B cell (primary cell): ENCODE measurements at regions not wholly inside any gene's neighbourhood (a gene's known extent, or its start where the extent isn't known, plus 50 kb on each side); places are given as distances from the start of the nearest gene placed in this dataset.
"Not testable (repeated sequence)": the region's sequence is repeated elsewhere in the genome, so short reads cannot be mapped to it uniquely, and the experiment has no call there.

Experiments used
- ATAC-seq: fragments of 200-7000 bp; cut with Tn5 transposase; one replicate; pipeline ENCODE4 v1.10.0; 2021; ENCODE audit warnings: low read depth, mild to moderate bottlenecking, moderate number of reproducible peaks, moderate library complexity
- CTCF ChIA-PET: fragments of 350-600 bp; sonication (Branson Sonifier 250); formaldehyde crosslinking; loops from one replicate; lab custom pipeline; 2021; ENCODE audit warnings: antibody characterized with exemption, inconsistent platforms; lab: Charles Lee
- POLR2A ChIA-PET: fragments of 350-600 bp; sonication (Branson Sonifier 250); formaldehyde crosslinking; loops from one replicate; lab custom pipeline; 2021; ENCODE audit warnings: antibody characterized with exemption; lab: Charles Lee
- DNase-seq: peaks from one replicate; pipeline ENCODE4 v3.0.0; 2013
- H2AFZ ChIP-seq: 2 replicates; pipeline ENCODE4 v1.6.1; 2012; ENCODE audit warnings: mild to moderate bottlenecking, low read depth, low read length; ENCODE audit not compliant: insufficient read depth, poor library complexity, severe bottlenecking
- H3K27ac ChIP-seq, 2 donors: 1 replicate in 1 of 2; 2 replicates in 1 of 2; pipeline ENCODE4 v1.5.1; 2012 to 2013; ENCODE audit warnings: low read length in 2 of 2, mild to moderate bottlenecking in 2 of 2, moderate library complexity in 1 of 2
- H3K27me3 ChIP-seq, 4 experiments: fragments of 200-600 bp in 1 of 4; sonication (generic) in 1 of 4; replicated peaks in 1 of 4; 1 replicate in 2 of 4; 2 replicates in 2 of 4; pipeline versions ENCODE4 v1.6.1 to v1.7.0; 2013 to 2016; ENCODE audit warnings: low read length in 3 of 4, mild to moderate bottlenecking in 2 of 4, mixed read lengths in 1 of 4, moderate library complexity in 1 of 4; ENCODE audit not compliant: insufficient read depth in 4 of 4, control insufficient read depth in 3 of 4; ENCODE audit errors: control extremely low read depth in 1 of 4
- H3K36me3 ChIP-seq, 2 experiments: replicated peaks in 1 of 2; 1 replicate in 1 of 2; 2 replicates in 1 of 2; pipeline versions ENCODE4 v1.6.1 to v1.7.1; 2013; ENCODE audit warnings: low read length in 1 of 2; ENCODE audit not compliant: insufficient read depth in 2 of 2, control insufficient read depth in 1 of 2; ENCODE audit errors: control extremely low read depth in 1 of 2, extremely low read depth in 1 of 2
- H3K4me1 ChIP-seq, 2 donors: fragments of 200-600 bp in 1 of 2; sonication (generic) in 1 of 2; 1 replicate in 1 of 2; 2 replicates in 1 of 2; pipeline versions ENCODE4 v1.5.1 to v1.6.1; 2013 to 2017; ENCODE audit warnings: low read length in 2 of 2; ENCODE audit not compliant: control insufficient read depth in 2 of 2, insufficient read depth in 2 of 2
- H3K4me2 ChIP-seq: replicated peaks from 2 replicates; pipeline ENCODE3; 2012; ENCODE audit warnings: mild to moderate bottlenecking, low read depth, low read length; ENCODE audit not compliant: poor library complexity, severe bottlenecking
- H3K4me3 ChIP-seq, 5 experiments: fragments of 200-600 bp in 1 of 5; sonication (generic) in 1 of 5; 1 replicate in 3 of 5; 2 replicates in 2 of 5; pipeline versions ENCODE4 v1.5.1 to v1.7.0; 2011 to 2016; ENCODE audit warnings: low read length in 4 of 5, mild to moderate bottlenecking in 4 of 5, low read depth in 2 of 5, control low read depth in 1 of 5, moderate library complexity in 1 of 5; ENCODE audit not compliant: insufficient read depth in 1 of 5; ENCODE audit errors: control extremely low read depth in 1 of 5, extremely low read depth in 1 of 5
- H3K79me2 ChIP-seq: fragments of 200-600 bp; sonication (generic); one replicate; pipeline ENCODE4 v1.6.0; 2016; ENCODE audit warnings: low read length; ENCODE audit not compliant: control insufficient read depth, insufficient read depth
- H3K9ac ChIP-seq: fragments of 200-600 bp; sonication (generic); 2 replicates; pipeline ENCODE4 v1.6.1; 2017; ENCODE audit warnings: mild to moderate bottlenecking, low read length, moderate library complexity
- H3K9me3 ChIP-seq, 3 donors: one replicate each; pipeline versions ENCODE4 v1.6.1 to v1.7.1; 2013; ENCODE audit warnings: low read length in 2 of 3; ENCODE audit not compliant: control insufficient read depth in 2 of 3, insufficient read depth in 1 of 3; ENCODE audit errors: control extremely low read depth in 1 of 3
- H4K20me1 ChIP-seq: 2 replicates; pipeline ENCODE4 v1.6.0; 2012; ENCODE audit warnings: mild to moderate bottlenecking, low read length; ENCODE audit not compliant: insufficient read depth, control insufficient read depth, poor library complexity, severe bottlenecking
- H3K27ac Mint-ChIP-seq: one replicate; pipeline ENCODE4 v1.8.0; 2021; ENCODE audit warnings: mixed read lengths
- H3K27me3 Mint-ChIP-seq: one replicate; pipeline ENCODE4 v1.8.0; 2021; ENCODE audit warnings: mixed read lengths
- H3K4me1 Mint-ChIP-seq: one replicate; pipeline ENCODE4 v1.8.0; 2021; ENCODE audit warnings: mixed read lengths
- H3K4me3 Mint-ChIP-seq: one replicate; pipeline ENCODE4 v1.8.0; 2021; ENCODE audit warnings: mixed read lengths
- H3K9me3 Mint-ChIP-seq: one replicate; pipeline ENCODE4 v1.8.0; 2022; ENCODE audit warnings: mixed read lengths; ENCODE audit not compliant: insufficient read depth
- EZH2 ChIP-seq: IDR thresholded peaks from 2 replicates; pipeline ENCODE4 v1.6.1; 2012; ENCODE audit warnings: borderline replicate concordance, low read depth, mild to moderate bottlenecking, moderate library complexity, low read length; ENCODE audit not compliant: insufficient read depth, poor library complexity, severe bottlenecking
- WGBS: methylation state at CpG from one replicate; pipeline ENCODE4 v1.1.5; 2013; ENCODE audit warnings: missing lambda C conversion rate; ENCODE audit not compliant: insufficient coverage; 5-methylcytosine and 5-hydroxymethylcytosine counted together
- intact Hi-C: fragments of 100-400 bp; cut with micrococcal nuclease; formaldehyde crosslinking; loops from one replicate; pipeline ENCODE4 v1.10.0; 2022
- TF ChIP-seq, protein P1 (sequence below): fragments of 200-600 bp; IDR thresholded peaks from one replicate; pipeline ENCODE4 v1.8.0; 2022; ENCODE audit warnings: antibody characterized with exemption, mild to moderate bottlenecking

DNA sequence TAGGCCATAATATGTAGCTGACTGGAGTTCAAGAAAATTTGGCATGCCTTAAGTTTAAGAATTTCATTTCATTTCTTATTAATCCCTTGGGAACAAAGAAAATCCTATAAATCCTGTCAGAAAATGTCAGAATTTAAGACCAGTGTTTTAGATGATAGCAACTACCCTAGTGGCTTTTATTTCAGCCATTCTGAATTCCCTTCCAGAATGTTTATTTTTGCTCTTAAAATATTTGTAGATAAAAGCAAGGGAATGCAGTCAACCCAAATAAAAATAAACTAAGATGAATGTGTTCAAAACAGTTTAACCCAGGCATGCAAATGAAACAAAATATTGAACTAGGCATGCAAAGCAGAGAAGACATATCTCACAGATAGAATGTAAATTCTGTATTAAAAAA is 356.9 kb upstream of the LRRC4C start:
- no peak for ATAC-seq
- no peak for TF ChIP-seq EZH2
- TF ChIP-seq, protein P1, sequence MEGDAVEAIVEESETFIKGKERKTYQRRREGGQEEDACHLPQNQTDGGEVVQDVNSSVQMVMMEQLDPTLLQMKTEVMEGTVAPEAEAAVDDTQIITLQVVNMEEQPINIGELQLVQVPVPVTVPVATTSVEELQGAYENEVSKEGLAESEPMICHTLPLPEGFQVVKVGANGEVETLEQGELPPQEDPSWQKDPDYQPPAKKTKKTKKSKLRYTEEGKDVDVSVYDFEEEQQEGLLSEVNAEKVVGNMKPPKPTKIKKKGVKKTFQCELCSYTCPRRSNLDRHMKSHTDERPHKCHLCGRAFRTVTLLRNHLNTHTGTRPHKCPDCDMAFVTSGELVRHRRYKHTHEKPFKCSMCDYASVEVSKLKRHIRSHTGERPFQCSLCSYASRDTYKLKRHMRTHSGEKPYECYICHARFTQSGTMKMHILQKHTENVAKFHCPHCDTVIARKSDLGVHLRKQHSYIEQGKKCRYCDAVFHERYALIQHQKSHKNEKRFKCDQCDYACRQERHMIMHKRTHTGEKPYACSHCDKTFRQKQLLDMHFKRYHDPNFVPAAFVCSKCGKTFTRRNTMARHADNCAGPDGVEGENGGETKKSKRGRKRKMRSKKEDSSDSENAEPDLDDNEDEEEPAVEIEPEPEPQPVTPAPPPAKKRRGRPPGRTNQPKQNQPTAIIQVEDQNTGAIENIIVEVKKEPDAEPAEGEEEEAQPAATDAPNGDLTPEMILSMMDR = no peak
- DNase-seq = no peak
- Histone ChIP-seq H3K79me2 (no peaks in the 10 kb centered on the region), H3K4me3 (no peak overlapping the region), H3K4me1 (no peaks in the 10 kb centered on the region), H3K9me3 (peaks cover 0 to 3% (median 0%) of the 10 kb centered on the region in 3 donors), H3K4me2 (no peak overlapping the region), H2AFZ (no peak overlapping the region), H3K9ac (no peak overlapping the region), H4K20me1 (no peaks in the 10 kb centered on the region), H3K36me3 (no peaks in the 10 kb centered on the region), H3K27me3 (no peaks in the 10 kb centered on the region), H3K27ac (no peak overlapping the region)
- POLR2A ChIA-PET = no interaction called here
- no peaks in the 10 kb centered on the region for H3K27me3 Mint-ChIP-seq
- peaks cover 11% of the 10 kb centered on the region for H3K9me3 Mint-ChIP-seq
- H3K27ac Mint-ChIP-seq = no peak overlapping the region
- H3K4me1 Mint-ChIP-seq = no peaks in the 10 kb centered on the region
- CTCF ChIA-PET = no interaction called here
- H3K4me3 Mint-ChIP-seq = no peak overlapping the region
- intact Hi-C loops = no loop called here

DNA sequence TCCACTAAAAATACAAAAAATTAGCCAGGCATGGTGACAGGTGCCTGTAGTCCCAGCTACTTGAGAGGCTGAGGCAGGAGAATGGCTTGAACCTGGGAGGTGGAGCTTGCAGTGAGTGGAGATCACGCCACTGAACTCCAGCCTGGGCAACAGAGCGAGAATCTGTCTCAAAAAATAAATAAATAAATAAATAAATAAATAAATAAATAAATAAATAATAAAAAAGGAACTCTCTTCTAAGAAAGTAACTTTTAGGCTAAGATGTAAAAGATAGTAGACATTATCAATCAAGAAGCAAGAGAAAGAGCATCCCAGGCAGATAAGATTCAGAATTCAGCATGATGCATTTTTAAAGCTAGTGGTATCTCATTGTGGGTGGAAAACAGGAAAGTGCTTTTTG is 364.8 kb upstream of the LRRC4C start:
- H2AFZ ChIP-seq, POLR2A ChIA-PET, H3K9me3 ChIP-seq, H3K4me1 Mint-ChIP-seq, H3K4me1 ChIP-seq, CTCF ChIA-PET, H3K9ac ChIP-seq, intact Hi-C loops, H3K4me3 ChIP-seq, H3K27ac ChIP-seq, H3K27ac Mint-ChIP-seq, H3K4me3 Mint-ChIP-seq, H3K27me3 ChIP-seq, H3K9me3 Mint-ChIP-seq, H3K36me3 ChIP-seq, H3K4me2 ChIP-seq, H3K79me2 ChIP-seq, H3K27me3 Mint-ChIP-seq, H4K20me1 ChIP-seq, ATAC-seq, DNase-seq: not testable (repeated sequence)
- no CpG with 5 or more reads among the region's 2 CpGs for WGBS
